Vagina (tissue), 2 donors: ENCODE measurements at regions not wholly inside any gene's neighbourhood (a gene's known extent, or its start where the extent isn't known, plus 50 kb on each side); places are given as distances from the start of the nearest gene placed in this dataset.
"Not testable (repeated sequence)": the region's sequence is repeated elsewhere in the genome, so short reads cannot be mapped to it uniquely, and the experiment has no call there.

Source experiments
- DNase-seq, 2 donors: peaks; one replicate each; pipeline ENCODE4 v3.0.0-alpha.2; 2017; ENCODE audit errors: extremely low spot score in 2 of 2
- H3K27ac ChIP-seq: fragments of 200-600 bp; sonication (generic); one replicate; pipeline ENCODE4 v1.5.1; 2019
- H3K27me3 ChIP-seq: fragments of 200-600 bp; sonication (generic); one replicate; pipeline ENCODE4 v1.5.1; 2019
- H3K36me3 ChIP-seq, 2 donors: fragments of 200-600 bp; sonication (generic); one replicate each; pipeline ENCODE4 v1.5.1; 2017 to 2019
- H3K4me1 ChIP-seq: fragments of 200-600 bp; sonication (generic); one replicate; pipeline ENCODE4 v1.5.1; 2019
- H3K4me3 ChIP-seq, 2 donors: fragments of 200-600 bp; sonication (generic); 1 replicate in 1 of 2; 2 replicates in 1 of 2; pipeline ENCODE4 v1.5.1; 2016 to 2019
- H3K9me3 ChIP-seq: fragments of 200-600 bp; sonication (generic); one replicate; pipeline ENCODE4 v1.5.1; 2019
- POLR2A ChIP-seq, 2 donors: fragments of 450-650 bp; IDR thresholded peaks; one replicate each; pipeline ENCODE4 v1.6.1; 2017; ENCODE audit warnings: antibody characterized with exemption in 2 of 2, mild to moderate bottlenecking in 2 of 2, moderate library complexity in 2 of 2
- POLR2AphosphoS5 ChIP-seq, 2 donors: sonication (generic); formaldehyde crosslinking; IDR thresholded peaks; one replicate each; pipeline ENCODE4 v1.9.0; 2017; ENCODE audit warnings: antibody characterized with exemption in 2 of 2, mild to moderate bottlenecking in 2 of 2, low read depth in 1 of 2; ENCODE audit not compliant: insufficient read depth in 1 of 2
- intact Hi-C: fragments of 100-400 bp; cut with DNase I; formaldehyde crosslinking; loops from one replicate; pipeline ENCODE4 v1.15.1; 2023
- TF ChIP-seq, protein P1 (sequence below), 3 experiments: fragments of 450-650 bp in 2 of 3; fragments of 200-600 bp in 1 of 3; sonication (generic) in 1 of 3; IDR thresholded peaks; one replicate each; pipeline ENCODE4 v1.5.1; 2017 to 2019; ENCODE audit warnings: antibody characterized with exemption in 3 of 3, mild to moderate bottlenecking in 2 of 3, moderate library complexity in 2 of 3

DNA sequence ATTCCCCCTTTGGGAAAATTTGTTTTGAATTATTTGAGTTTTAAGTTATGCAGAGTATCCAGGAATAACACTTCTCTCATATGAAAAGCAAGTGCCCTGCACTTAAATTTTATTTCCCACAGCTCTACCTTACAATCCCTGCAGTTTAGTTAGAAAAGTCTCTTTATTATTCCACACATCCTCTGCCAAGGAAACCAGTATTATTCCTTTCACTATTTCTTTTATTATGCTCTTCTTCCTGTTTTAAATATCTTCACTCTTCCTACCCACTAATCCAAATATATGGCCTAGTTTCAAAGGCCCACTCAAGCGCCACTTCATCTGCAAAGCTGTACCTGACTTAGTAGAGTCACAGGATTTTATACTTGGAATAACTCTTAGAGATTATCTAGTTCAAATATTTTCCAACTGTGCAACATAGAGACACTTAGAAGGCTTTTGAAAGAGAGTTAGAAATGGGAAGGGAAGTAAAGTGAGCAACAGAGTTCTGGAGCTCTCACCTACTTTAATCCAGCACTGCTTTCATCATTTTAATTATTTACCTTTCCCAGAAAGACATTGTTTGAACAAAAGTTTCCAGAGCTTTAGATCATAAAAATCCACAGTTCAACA lies 97.2 kb upstream of the LYPLAL1 start:
- no peak for DNase-seq
- Histone ChIP-seq H3K27ac (no peak overlapping the region), H3K4me1 (no peaks in the 10 kb centered on the region), H3K4me3 (no peak overlapping the region), H3K27me3 (no peaks in the 10 kb centered on the region), H3K36me3 (no peaks in the 10 kb centered on the region), H3K9me3 (no peaks in the 10 kb centered on the region)
- intact Hi-C loops = no loop called here
- TF ChIP-seq, protein P1, sequence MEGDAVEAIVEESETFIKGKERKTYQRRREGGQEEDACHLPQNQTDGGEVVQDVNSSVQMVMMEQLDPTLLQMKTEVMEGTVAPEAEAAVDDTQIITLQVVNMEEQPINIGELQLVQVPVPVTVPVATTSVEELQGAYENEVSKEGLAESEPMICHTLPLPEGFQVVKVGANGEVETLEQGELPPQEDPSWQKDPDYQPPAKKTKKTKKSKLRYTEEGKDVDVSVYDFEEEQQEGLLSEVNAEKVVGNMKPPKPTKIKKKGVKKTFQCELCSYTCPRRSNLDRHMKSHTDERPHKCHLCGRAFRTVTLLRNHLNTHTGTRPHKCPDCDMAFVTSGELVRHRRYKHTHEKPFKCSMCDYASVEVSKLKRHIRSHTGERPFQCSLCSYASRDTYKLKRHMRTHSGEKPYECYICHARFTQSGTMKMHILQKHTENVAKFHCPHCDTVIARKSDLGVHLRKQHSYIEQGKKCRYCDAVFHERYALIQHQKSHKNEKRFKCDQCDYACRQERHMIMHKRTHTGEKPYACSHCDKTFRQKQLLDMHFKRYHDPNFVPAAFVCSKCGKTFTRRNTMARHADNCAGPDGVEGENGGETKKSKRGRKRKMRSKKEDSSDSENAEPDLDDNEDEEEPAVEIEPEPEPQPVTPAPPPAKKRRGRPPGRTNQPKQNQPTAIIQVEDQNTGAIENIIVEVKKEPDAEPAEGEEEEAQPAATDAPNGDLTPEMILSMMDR (IDR thresholded peaks at IDR 0.05) = no peak
- TF ChIP-seq POLR2AphosphoS5 (IDR thresholded peaks at IDR 0.05; ENCODE audit: insufficient read depth in 1 of 2, low read depth in 1 of 2) = no peak

DNA sequence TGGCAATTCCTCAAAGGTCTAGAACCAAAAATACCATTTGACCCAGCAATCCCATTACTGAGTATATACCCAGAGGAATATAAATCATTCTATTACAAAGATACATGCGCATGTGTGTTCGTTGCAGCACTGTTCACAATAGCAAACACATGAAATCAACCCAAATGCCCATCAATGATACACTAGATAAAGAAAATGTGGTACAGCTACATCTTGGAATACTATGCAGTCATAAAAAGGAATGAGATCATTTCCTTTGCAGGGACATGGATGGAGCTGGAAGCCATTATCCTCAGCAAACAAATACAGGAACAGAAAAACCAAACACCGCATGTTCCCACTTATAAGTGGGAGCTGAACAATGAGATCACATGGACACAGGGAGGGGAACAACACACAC lies 95.9 kb upstream of the LYPLAL1 start:
- DNase-seq, intact Hi-C loops, H3K4me1 ChIP-seq, H3K4me3 ChIP-seq, H3K9me3 ChIP-seq, H3K27ac ChIP-seq, H3K36me3 ChIP-seq, H3K27me3 ChIP-seq: not testable (repeated sequence)

DNA sequence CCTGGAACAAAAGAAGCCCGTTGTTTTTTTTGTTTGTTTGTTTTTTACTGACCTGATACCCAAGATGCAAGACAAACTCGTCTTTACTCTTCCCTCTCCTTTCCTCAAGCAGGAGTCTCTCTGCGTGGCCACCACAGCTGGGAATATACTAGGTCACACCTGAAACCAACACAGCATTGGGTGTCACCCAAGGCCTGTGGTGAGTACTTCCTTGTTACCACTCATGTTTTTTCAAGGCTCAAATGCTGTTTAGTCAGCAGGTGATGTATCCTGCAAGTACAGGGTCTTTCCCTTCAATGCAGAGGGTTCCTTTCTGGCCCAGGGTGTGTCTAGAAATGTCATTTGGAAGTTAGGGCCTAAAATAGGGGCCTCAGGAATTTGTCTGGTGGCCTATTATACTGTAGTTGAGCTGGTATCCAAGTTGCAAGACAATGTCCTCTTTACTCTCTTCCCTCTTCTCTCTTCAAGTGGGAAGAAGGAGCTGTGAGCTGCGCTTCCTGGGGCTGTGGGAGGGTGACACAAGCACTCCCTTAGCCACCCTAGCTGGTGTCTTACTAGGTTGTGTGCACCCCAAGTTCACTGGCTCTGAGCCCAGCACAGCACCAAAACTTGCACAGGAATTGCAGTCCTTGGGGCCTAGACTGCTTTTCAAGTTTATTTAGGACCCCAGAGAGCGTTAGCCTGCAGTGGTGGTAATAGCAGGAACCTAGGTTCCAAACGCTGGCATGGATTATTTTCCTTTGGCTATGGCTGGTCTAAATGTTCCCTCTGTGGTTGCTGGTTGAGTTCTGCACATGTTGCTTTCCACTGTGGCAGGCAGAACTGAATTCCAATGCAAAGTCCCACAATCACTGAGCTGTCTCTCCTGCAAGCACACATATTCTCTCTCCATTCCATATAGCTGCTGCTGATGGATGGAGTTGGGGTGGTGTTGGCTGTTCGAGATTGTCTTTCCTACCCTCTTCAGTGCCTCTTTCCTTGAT lies 91.4 kb upstream of the LYPLAL1 start:
- DNase-seq = no peak
- Histone ChIP-seq H3K4me3 (no peak overlapping the region), H3K27me3 (no peaks in the 10 kb centered on the region), H3K9me3 (no peaks in the 10 kb centered on the region), H3K36me3 (no peaks in the 10 kb centered on the region), H3K27ac (no peak overlapping the region), H3K4me1 (no peaks in the 10 kb centered on the region)
- TF ChIP-seq, protein P1 (IDR thresholded peaks at IDR 0.05) = no peak
- intact Hi-C loops = no loop called here

DNA sequence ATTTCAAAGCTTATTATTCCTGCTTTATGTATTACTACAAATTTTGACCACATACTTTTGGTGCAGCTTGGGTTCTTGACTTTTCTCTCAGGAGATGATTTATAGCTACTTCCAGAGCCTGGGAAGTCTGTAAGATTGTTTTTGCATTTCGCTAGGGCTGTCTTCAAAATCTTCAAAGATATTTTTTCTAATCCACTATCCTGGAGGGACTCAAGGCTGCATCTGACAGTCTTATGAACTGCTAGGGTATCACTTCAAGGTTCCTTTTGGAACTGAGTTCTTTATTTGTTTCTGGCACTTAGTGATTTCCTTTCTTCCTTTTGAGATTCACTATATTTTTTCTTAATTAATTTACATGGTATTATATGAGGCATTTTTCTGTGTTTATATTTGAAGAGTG lies 90.0 kb upstream of the LYPLAL1 start:
- Histone ChIP-seq H3K4me1 (no peaks in the 10 kb centered on the region), H3K27ac (no peak overlapping the region), H3K27me3 (no peaks in the 10 kb centered on the region), H3K4me3 (no peak overlapping the region), H3K9me3 (no peaks in the 10 kb centered on the region), H3K36me3 (no peaks in the 10 kb centered on the region)
- TF ChIP-seq POLR2AphosphoS5 (IDR thresholded peaks at IDR 0.05; ENCODE audit: insufficient read depth in 1 of 2, low read depth in 1 of 2) (no peak), POLR2A (IDR thresholded peaks at IDR 0.05) (no peak)
- TF ChIP-seq, protein P1 (IDR thresholded peaks at IDR 0.05) = no peak
- DNase-seq = no peak
- intact Hi-C loops = no loop called here

DNA sequence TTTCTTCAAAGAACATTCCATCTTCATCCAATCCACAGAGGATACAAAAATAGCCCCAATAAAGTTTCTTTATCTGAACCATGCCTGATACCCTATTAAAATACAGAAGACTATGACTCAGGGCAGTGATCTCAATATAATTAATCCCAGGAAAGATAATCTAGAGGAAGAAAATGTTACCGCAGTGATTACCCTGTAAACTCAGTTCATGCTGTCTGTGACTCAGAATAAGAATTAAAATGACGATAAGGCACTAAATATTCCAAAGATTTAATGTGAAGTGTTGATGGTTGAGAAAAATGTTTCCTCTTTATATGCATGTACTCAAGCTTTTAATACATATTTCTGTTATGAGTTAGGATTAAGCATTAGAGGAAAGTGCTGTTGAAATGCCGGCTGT lies 88.6 kb upstream of the LYPLAL1 start:
- DNase-seq = no peak
- Histone ChIP-seq H3K27me3 (no peaks in the 10 kb centered on the region), H3K9me3 (no peaks in the 10 kb centered on the region), H3K36me3 (no peaks in the 10 kb centered on the region), H3K4me1 (no peaks in the 10 kb centered on the region), H3K4me3 (no peak overlapping the region), H3K27ac (no peak overlapping the region)
- intact Hi-C loops = no loop called here
- TF ChIP-seq POLR2A (IDR thresholded peaks at IDR 0.05) = no peak

DNA sequence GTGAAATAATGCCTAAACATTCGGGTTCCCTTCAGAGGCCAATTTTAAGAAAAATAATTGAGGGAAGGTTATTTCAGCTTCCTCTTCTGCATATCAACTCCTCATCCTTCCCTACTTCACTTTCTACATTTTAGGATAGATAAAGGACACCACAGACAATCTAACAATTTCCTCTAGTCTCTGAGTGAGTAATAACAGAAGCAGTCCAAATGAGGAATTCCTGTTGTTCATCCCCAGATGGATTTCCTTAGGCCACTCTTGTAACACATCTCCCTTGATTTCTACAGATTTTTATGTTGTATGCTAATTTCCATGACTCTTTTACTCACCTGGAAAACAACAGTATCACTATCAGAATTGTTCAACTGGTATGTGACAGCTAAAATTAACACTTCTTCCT lies 87.7 kb upstream of the LYPLAL1 start:
- Histone ChIP-seq H3K4me1 (no peaks in the 10 kb centered on the region), H3K36me3 (no peaks in the 10 kb centered on the region), H3K9me3 (no peaks in the 10 kb centered on the region), H3K27me3 (no peaks in the 10 kb centered on the region), H3K4me3 (no peak overlapping the region), H3K27ac (no peak overlapping the region)
- TF ChIP-seq POLR2A (IDR thresholded peaks at IDR 0.05) = no peak
- TF ChIP-seq, protein P1 (IDR thresholded peaks at IDR 0.05) = no peak
- no peak for TF ChIP-seq POLR2AphosphoS5 (IDR thresholded peaks at IDR 0.05; ENCODE audit: insufficient read depth in 1 of 2, low read depth in 1 of 2)
- intact Hi-C loops = no loop called here
- DNase-seq = no peak
